ENCODE measurements at regions not wholly inside any gene's neighbourhood (a gene's known extent, or its start where the extent isn't known, plus 50 kb on each side); places are given as distances from the start of the nearest gene placed in this dataset.
A peak's percentile ranks its signal among the peaks of the same experiment; 100 is the strongest.

- DNase-seq (ENCODE audit: low read depth), result peak; percentile 53
Measured at GRCh38 chr5:39891376-39891775, 466.6 kb upstream of the DAB2 start.

- no peak for DNase-seq (ENCODE audit: low read depth)
Measured at GRCh38 chr5:39880985-39881384, 456.2 kb upstream of the DAB2 start.

- no peak for DNase-seq (ENCODE audit: low read depth)
Measured at GRCh38 chr5:39877479-39877878, 452.7 kb upstream of the DAB2 start.

- no peak for DNase-seq (ENCODE audit: low read depth)
Measured at GRCh38 chr5:39876146-39876545, 451.4 kb upstream of the DAB2 start.

- DNase-seq (ENCODE audit: low read depth), result no peak
Measured at GRCh38 chr5:39870137-39870536, 445.4 kb upstream of the DAB2 start.

- no peak for DNase-seq (ENCODE audit: low read depth)
Measured at GRCh38 chr5:39869396-39869795, 444.6 kb upstream of the DAB2 start.

- no peak for DNase-seq (ENCODE audit: low read depth)
Measured at GRCh38 chr5:39867923-39868322, 443.1 kb upstream of the DAB2 start.

- no peak for DNase-seq (ENCODE audit: low read depth)
Measured at GRCh38 chr5:39863926-39864552, 439.3 kb upstream of the DAB2 start.

GRCh38 chr5:39857041-39857440, 432.3 kb upstream of the DAB2 start:
- no peak for DNase-seq (ENCODE audit: low read depth)

GRCh38 chr5:39854771-39855410, 430.1 kb upstream of the DAB2 start:
- DNase-seq (ENCODE audit: low read depth), result no peak

GRCh38 chr5:39850291-39850690, 425.5 kb upstream of the DAB2 start:
- DNase-seq (ENCODE audit: low read depth), result no peak

GRCh38 chr5:39846144-39846543, 421.4 kb upstream of the DAB2 start:
- DNase-seq (ENCODE audit: low read depth), result no peak

GRCh38 chr5:39843767-39844166, 419.0 kb upstream of the DAB2 start:
- no peak for DNase-seq (ENCODE audit: low read depth)

GRCh38 chr5:39835371-39835770, 410.6 kb upstream of the DAB2 start:
- DNase-seq (ENCODE audit: low read depth), result no peak

- DNase-seq (ENCODE audit: low read depth), result no peak
Measured at GRCh38 chr5:39829441-39829840, 404.7 kb upstream of the DAB2 start.

- DNase-seq (ENCODE audit: low read depth), result no peak
Measured at GRCh38 chr5:39826051-39826450, 401.3 kb upstream of the DAB2 start.

- DNase-seq (ENCODE audit: low read depth), result no peak
Measured at GRCh38 chr5:39825301-39825700, 400.5 kb upstream of the DAB2 start.

GRCh38 chr5:39822020-39822419, 397.2 kb upstream of the DAB2 start:
- DNase-seq (ENCODE audit: low read depth), result no peak

- no peak for DNase-seq (ENCODE audit: low read depth)
Measured at GRCh38 chr5:39816866-39817265, 392.1 kb upstream of the DAB2 start.

GRCh38 chr5:39816156-39816845, 391.5 kb upstream of the DAB2 start:
- no peak for DNase-seq (ENCODE audit: low read depth)

- DNase-seq (ENCODE audit: low read depth), result no peak
Measured at GRCh38 chr5:39815711-39816110, 390.9 kb upstream of the DAB2 start.

GRCh38 chr5:39811381-39811780, 386.6 kb upstream of the DAB2 start:
- peak; percentile 14 for DNase-seq (ENCODE audit: low read depth)

GRCh38 chr5:39808656-39809055, 383.9 kb upstream of the DAB2 start:
- DNase-seq (ENCODE audit: low read depth), result no peak

- no peak for DNase-seq (ENCODE audit: low read depth)
Measured at GRCh38 chr5:39801306-39801705, 376.5 kb upstream of the DAB2 start.
